ENCODE measurements at regions not wholly inside any gene's neighbourhood (a gene's known extent, or its start where the extent isn't known, plus 50 kb on each side); places are given as distances from the start of the nearest gene placed in this dataset.
"Not testable (repeated sequence)": the region's sequence is repeated elsewhere in the genome, so short reads cannot be mapped to it uniquely, and the experiment has no call there.

- ChIA-PET POLR2A (no interaction called here), CTCF (no interaction called here)
- TF ChIP-seq, protein P1, sequence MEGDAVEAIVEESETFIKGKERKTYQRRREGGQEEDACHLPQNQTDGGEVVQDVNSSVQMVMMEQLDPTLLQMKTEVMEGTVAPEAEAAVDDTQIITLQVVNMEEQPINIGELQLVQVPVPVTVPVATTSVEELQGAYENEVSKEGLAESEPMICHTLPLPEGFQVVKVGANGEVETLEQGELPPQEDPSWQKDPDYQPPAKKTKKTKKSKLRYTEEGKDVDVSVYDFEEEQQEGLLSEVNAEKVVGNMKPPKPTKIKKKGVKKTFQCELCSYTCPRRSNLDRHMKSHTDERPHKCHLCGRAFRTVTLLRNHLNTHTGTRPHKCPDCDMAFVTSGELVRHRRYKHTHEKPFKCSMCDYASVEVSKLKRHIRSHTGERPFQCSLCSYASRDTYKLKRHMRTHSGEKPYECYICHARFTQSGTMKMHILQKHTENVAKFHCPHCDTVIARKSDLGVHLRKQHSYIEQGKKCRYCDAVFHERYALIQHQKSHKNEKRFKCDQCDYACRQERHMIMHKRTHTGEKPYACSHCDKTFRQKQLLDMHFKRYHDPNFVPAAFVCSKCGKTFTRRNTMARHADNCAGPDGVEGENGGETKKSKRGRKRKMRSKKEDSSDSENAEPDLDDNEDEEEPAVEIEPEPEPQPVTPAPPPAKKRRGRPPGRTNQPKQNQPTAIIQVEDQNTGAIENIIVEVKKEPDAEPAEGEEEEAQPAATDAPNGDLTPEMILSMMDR (IDR thresholded peaks at IDR 0.05; ENCODE audit: control extremely low read depth, extremely low read depth, low read depth, missing control alignments): no peak
- DNase-seq (ENCODE audit: extremely low spot score): no peak
These were observed 511.3 kb downstream of the EDEM1 start for GRCh38 chr3:5698851-5699250.

DNA sequence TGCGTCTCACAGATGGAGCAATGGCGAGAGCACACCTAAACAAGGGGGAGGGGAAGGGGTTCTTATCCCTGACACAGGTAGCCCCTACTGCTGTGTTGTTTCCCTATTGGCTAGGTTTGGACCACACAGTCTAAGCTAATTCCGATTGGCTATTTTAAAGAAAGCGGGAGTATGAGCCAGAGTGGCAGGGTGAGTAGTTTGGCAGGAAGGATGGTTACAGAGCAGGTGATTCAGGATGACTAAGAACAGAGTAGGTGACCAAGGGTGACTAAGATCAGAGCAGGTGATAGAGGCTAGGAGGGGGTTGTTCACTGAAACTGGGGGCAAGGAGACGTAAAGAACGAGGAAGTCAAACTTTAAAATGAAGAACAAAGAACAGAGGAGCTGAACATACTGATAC, 511.8 kb downstream of the EDEM1 start:
- TF ChIP-seq, protein P1 (IDR thresholded peaks at IDR 0.05; ENCODE audit: control extremely low read depth, extremely low read depth, low read depth, missing control alignments): no peak
- ChIA-PET CTCF (no interaction called here), POLR2A (no interaction called here)

DNA sequence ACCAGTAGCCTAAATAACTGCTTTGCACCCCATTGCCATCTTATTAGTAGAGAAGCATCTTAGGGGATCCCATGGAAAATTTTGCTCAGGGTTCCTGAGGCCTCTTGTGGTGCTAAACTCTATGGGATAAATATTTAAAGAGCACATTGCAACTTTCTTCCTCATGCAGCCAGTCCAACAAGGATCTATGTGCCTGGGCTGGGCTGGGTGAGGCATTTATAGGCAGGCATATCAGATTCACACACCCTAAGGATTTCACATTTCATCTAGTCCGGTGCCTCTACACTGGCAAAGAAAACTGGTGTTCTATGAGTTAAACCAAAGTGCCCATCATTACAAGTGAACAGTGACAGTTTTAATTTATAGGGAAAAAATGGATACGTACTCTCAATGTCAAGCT, 512.3 kb downstream of the EDEM1 start:
- ChIA-PET POLR2A (no interaction called here), CTCF (no interaction called here)
- TF ChIP-seq, protein P1 (IDR thresholded peaks at IDR 0.05; ENCODE audit: control extremely low read depth, extremely low read depth, low read depth, missing control alignments): no peak
- DNase-seq (ENCODE audit: extremely low spot score): no peak

More for the DNA sequence above, 511.8 kb downstream of the EDEM1 start:
- DNase-seq (ENCODE audit: extremely low spot score): no peak

- POLR2A ChIA-PET; DNase-seq (ENCODE audit: extremely low spot score): not testable (repeated sequence)
- CTCF ChIA-PET: interaction anchor here (0.7 to 2.1 kb wide), 3 partner anchors 12 to 276 kb away, joined by 3 to 6 read pairs (median 3); no protein-coding TSS in a partner anchor
These were observed 513.5 kb downstream of the EDEM1 start for GRCh38 chr3:5701005-5701404.

DNA sequence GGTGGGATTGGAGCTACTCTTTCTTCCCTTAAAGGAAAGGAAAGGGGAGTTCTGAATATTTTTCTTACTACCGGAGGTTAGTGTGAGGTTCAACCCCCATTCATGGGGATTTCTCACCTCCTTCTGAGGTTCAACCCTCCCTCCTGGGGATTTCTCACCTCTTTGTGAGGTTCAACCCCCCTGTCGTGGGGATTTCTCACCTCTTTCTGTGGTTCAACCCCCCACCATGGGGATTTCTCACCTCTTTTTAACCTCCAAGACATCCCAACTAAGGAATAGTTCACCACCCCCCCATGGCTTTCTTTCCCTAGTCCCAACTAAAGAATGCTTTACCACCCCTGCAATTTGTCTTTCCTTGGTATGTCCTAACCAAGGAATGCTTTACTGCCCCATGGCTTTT, 520.3 kb downstream of the EDEM1 start:
- CTCF ChIA-PET: interaction anchor here (1.6 kb wide), 1 partner anchor 12 kb away, joined by 3 read pairs; no protein-coding TSS in a partner anchor
- POLR2A ChIA-PET: no interaction called here
- DNase-seq (ENCODE audit: extremely low spot score): no peak
- TF ChIP-seq, protein P1 (IDR thresholded peaks at IDR 0.05; ENCODE audit: control extremely low read depth, extremely low read depth, low read depth, missing control alignments): no peak

- POLR2A ChIA-PET: no interaction called here
- CTCF ChIA-PET: no interaction called here
- TF ChIP-seq, protein P1 (IDR thresholded peaks at IDR 0.05; ENCODE audit: control extremely low read depth, extremely low read depth, low read depth, missing control alignments): no peak
- no peak for DNase-seq (ENCODE audit: extremely low spot score)
These were observed 522.2 kb downstream of the EDEM1 start for GRCh38 chr3:5709714-5710113.

DNA sequence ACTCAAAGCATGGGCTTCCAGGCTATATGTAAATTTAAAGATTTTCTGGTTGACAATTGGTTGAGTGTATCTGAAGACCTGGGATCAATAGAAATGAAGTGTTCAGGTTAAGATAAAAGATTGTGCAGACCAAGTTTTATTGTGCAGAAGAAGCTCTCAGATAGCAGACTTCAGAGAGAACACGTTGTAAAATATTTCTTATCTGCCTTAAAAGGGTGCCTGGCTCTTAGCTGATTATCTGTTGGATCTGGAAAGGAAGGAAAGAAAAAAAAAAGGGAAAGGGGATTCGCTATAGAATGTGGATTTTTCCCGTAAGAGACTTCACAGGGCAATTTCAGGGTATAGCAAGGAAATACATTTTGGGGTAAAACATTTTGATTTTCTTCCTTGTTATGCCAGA, 523.2 kb downstream of the EDEM1 start:
- ChIA-PET POLR2A (no interaction called here), CTCF (no interaction called here)
- TF ChIP-seq, protein P1 (IDR thresholded peaks at IDR 0.05; ENCODE audit: control extremely low read depth, extremely low read depth, low read depth, missing control alignments): no peak
- DNase-seq (ENCODE audit: extremely low spot score): no peak
